Skin of body (tissue), 1 donor: ENCODE measurements at regions not wholly inside any gene's neighbourhood (a gene's known extent, or its start where the extent isn't known, plus 50 kb on each side); places are given as distances from the start of the nearest gene placed in this dataset.
"Not testable (repeated sequence)": the region's sequence is repeated elsewhere in the genome, so short reads cannot be mapped to it uniquely, and the experiment has no call there.

ENCODE experiments used
- DNase-seq: peaks from one replicate; lab custom pipeline; 2025; lab: John Stamatoyannopoulos, UW

DNA sequence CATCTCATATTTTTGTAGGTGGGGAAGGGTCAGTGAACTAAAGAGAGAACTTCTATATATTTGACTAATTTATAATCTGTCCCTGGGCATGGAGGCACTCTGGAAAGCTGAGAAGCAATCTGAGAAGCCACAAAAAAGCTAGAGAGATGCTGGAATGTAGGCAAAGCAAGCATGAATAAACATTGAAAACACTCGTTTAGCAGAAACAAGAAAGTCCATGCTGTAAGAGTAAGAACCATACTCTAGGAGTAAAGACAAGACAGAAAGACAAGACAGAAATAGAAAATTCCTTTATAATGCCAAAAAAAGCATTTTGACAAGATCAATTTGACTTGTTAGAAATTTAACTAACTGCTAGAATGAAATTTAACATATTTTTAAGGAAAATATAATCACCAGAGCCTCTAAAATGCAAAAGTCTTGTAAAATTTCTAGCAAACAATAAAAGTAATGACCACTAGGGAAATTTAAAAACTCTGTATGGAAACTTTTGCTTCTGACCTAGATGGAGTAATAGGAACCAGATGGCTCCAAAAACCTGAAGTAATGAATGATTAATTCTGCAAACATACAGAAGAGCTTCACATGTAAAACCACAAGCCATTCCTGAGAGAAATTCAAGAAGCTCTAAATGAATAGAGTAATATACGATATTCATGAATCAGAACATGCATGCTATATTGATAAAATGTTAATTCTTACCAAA, 625.7 kb upstream of the PTCHD4 start:
- no peak for DNase-seq

- no peak for DNase-seq
Measured at GRCh38 chr6:48735846-48736245, 624.8 kb upstream of the PTCHD4 start.

- DNase-seq: no peak
Measured at GRCh38 chr6:48733581-48733980, 622.6 kb upstream of the PTCHD4 start.

- no peak for DNase-seq
Measured at GRCh38 chr6:48714699-48715098, 603.7 kb upstream of the PTCHD4 start.

GRCh38 chr6:48714250-48714649, 603.3 kb upstream of the PTCHD4 start:
- DNase-seq: no peak

DNA sequence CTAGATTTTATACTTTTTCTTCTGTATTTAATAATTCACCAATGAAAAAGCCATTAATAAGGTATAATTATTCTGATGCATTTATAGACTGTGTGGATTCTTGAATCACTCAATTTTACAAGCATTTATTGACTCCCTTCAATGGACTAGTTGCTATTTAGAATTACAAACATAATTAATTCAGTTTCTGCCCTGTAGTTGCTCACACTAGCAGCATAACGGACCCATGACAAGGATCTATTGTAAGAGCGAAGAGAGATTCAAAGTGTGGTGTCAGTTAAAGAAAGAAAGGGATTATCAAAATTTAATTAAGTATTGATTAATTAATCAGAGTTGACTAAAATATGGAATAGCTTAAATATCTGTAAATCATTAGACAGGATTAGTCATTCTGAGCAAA, 602.6 kb upstream of the PTCHD4 start:
- DNase-seq: no peak

GRCh38 chr6:48706310-48706709, 595.3 kb upstream of the PTCHD4 start:
- DNase-seq: no peak

DNA sequence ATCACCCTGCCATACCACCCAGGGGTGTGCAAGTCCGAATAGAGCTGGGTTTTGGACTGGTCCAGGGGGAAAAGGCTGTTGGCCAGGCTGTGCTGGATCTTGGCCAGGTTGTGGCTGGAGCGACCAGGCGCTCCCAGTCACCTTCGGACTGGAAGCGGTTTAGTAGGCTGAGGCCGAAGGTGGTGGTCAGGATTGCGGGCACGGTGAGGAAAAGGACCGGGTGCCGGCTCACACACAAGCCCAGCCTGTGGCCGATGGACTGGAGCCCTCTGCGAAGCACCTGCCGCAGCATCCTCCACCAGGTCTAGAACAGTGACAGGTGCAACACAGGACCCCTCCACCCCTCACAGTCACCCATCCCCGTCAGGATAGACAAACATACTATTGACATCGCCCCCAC, 590.6 kb upstream of the PTCHD4 start:
- DNase-seq: no peak

GRCh38 chr6:48695872-48696271, 584.9 kb upstream of the PTCHD4 start:
- DNase-seq: no peak

GRCh38 chr6:48691420-48691819, 580.4 kb upstream of the PTCHD4 start:
- no peak for DNase-seq

DNA sequence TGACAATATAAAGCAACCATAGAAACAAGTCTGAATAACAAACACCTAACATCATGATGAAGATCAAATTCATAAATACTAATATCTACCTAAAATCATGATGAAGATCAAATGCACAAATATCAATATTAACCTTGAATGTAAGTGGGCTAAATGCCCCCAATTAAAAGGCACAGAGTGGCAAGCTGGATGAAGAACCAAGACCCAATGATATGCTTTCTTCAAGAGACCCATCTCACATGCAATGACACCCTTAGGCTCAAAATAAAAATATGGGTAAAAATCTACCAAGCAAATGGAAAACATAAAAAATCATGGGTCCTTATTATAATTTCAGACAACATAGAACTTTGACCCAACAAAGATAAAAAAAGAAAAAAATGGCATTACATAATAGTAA, 578.5 kb upstream of the PTCHD4 start:
- DNase-seq: no peak

DNA sequence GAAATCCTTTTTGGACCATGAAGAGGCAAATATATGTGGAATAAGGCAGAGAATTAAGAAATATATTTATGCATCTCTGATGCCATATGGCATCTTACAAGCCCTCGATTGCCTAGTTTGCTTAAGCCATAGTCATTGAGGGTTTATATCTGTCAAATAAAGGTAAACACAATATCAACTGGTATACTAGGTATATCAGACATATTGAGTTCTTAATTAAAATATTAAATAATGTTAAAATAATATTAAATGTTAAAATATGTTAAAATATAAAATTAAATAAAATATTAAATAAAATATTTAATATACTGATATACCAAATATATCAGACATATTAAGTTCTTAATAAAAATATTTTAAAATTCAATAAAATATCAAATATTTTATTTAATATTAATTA, 567.4 kb upstream of the PTCHD4 start:
- DNase-seq: no peak

GRCh38 chr6:48671505-48671904, 560.5 kb upstream of the PTCHD4 start:
- no peak for DNase-seq

DNA sequence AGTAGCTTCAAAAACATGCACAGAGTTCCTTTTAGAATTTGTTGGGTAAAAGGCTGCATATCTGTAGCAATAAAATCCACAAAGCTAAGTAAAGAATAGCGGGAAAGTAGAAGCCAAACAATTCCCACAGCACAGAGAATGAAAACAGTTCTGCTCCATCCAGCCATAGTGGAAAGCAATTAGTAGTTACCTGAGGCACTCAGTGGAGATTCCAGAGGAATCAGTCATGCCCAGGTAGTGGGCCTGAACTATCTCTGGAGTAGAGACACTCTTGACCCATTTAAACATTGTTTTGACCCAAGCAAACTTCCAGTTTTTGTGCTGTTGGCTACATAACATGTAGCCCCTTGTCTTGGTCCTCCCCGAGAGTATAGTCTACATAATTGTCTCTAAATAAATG, 559.5 kb upstream of the PTCHD4 start:
- DNase-seq: no peak

- DNase-seq: no peak
Measured at GRCh38 chr6:48667797-48668196, 556.8 kb upstream of the PTCHD4 start.

GRCh38 chr6:48664826-48665225, 553.8 kb upstream of the PTCHD4 start:
- no peak for DNase-seq

DNA sequence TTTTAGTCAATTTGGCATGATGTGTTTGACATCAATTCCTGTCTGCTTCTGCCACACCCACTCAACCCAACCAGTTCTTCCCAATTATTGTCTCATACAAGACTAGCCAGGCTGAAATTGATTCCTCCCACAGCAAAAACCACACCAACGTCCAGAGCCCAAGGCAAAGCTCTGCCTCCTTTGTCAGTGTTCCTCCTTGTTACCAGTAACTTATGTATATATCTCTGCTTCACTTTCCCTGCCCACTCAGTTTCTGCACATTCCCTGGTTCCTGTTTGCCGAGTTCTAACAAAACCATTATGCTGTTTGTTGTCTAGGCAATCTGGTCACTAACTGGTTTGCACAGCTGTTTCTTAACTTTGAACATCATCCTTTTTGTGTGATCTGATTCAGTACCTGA, 547.9 kb upstream of the PTCHD4 start:
- no peak for DNase-seq

- no peak for DNase-seq
Measured at GRCh38 chr6:48641544-48641943, 530.5 kb upstream of the PTCHD4 start.

DNA sequence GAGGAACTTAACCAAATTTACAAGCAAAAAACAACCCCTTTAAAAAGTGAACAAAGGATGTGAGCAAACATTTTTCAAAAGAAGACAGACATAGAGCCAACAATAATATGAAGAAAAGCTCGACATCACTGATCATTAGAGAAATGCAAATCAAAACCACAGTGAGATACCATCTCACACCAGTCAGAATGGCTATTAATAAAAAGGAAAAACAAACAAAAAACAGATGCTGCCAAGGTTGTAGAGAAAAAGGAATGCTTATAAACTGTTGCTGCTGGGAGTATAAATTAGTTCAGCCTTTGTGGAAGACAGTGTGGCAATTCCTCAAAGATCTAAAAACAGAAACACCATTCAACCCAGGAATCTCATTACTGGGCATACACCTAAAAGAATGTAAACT, 527.8 kb upstream of the PTCHD4 start:
- DNase-seq: not testable (repeated sequence)

DNA sequence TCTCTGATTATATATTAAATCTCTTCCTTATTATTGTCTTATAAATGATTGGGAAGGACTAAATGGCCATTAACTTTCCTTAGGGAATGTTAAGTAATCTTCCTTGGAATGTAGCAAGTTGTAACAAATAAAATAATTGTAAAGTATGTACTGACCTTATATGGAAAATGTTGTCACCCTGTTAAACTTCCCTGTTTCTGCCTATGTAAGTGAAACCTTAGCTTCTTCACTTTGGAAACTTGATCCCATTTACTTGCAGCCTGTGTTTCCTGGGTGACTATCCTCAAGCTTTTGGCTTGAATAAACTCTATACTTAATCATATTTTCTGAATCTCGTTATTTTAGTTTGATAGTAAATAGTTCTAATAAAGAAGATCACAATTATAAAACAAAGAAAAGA, 519.5 kb upstream of the PTCHD4 start:
- DNase-seq: no peak

DNA sequence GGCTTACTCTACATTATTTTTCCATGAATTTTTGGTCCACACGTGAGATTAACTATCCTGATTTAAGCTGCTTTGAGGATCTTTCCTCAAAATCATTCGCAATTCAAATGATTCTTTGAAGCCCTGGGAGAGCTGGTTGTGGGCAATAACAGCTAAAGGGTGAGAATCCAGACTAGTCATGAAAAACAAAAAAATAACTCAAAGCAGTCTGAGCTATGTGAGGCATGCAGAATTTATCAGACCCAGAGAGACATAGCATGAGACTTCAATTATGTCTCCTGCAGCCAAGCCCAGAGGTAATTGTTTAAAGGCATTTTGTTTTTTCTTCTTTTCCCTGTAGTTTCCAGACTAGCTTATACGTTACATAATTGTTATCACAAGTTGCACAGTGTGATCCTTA, 517.3 kb upstream of the PTCHD4 start:
- no peak for DNase-seq

DNA sequence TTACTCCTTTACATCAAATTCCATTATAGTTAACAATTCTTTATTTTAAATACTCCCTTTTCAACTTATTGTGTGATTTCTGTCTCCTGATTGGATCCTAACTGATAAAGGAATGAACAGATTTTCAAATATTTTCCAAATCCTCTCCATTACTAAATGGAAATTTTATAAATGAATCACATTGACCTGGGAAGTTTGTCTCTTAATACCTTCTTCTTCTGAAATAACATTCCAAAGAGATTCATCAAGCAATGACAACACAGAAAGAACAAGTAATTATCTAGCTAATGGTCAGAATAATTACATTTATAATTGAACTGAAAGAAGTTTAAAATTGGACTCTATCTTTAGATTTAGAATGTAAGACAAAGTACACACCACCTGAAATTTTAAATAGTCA, 515.4 kb upstream of the PTCHD4 start:
- no peak for DNase-seq

- no peak for DNase-seq
Measured at GRCh38 chr6:48624631-48625030, 513.6 kb upstream of the PTCHD4 start.

GRCh38 chr6:48619771-48620170, 508.8 kb upstream of the PTCHD4 start:
- DNase-seq: no peak
